ENCODE measurements at regions not wholly inside any gene's neighbourhood (a gene's known extent, or its start where the extent isn't known, plus 50 kb on each side); places are given as distances from the start of the nearest gene placed in this dataset.
A peak's percentile ranks its signal among the peaks of the same experiment; 100 is the strongest.

DNA sequence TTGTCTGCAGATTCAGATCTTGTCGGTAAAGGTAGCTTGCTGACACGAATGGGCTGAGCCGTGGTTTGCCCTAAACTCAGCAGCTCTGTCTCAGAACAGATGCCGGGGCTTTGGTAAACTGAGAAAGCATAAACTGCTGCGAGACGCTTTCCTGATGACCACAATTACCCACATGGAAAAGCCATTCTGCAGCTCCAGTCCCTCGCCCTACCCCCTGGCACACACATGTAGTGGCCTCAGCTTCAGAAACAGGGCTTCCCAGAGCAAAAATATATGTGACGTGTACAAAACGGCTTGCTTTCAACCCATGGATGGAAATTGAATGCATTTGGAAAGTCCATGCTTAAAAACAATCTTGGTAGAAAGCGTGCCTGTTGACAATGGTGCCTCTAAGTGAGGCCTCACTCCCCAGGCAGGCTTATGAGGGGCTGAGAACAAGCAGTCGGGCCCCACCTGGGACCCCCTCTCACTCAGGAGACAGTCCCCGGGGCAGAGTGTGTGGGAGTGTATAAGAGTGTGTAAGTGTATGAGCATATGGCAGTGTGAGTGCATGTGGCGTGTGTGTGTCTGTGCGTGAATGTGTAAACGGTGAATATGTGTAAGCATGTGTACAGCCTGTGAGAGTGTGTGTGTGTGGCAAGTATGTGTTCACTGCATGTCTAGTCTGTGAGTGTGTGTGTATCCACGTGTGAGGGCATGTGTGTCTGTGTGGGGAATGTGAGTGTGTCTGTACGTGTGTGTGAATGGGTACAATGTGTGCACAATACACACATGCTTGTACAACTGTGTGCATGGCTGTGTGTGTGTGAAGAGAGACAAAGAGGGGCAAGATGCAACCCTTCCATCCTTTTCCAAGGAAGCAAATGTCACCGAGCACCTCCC, 88.2 kb upstream of the SMIM23 start:
- no peak for ATAC-seq (ENCODE audit: insufficient read depth, low FRiP score)
- 83 to 86% methylated on average over 18 of the region's 18 CpGs for WGBS, 2 donors

DNA sequence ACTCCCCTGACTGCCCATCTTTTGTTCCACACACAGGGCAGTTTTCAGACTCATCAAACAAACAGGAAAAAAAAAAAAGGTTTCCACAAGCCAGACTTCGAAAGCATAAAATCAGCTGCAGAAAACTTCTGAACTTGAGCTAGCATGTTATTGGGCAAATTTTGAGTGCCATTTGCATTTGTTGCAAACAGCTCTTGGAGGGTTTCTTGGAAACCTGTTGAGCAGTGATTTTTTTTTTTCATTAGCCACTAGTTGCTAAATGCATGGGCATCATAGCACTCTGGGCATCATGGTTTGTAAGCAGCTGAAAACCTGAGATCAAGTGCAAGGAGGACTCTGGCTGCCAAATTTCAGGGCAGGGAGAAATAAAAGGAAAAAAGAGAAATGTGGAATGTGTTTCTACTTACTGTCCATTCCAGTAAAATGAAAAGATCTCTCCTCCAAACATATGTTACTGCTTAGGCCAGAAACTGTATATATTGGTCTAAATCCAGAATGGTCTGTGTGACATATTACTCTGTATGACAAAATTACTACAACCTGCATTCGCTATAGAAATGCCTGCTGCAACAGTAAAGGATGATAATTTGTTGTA, 85.2 kb upstream of the SMIM23 start:
- Histone ChIP-seq H3K4me3 (no peak overlapping the region), H3K9ac (ENCODE audit: insufficient read depth in 1 of 2, low read length in 2 of 2) (no peak overlapping the region), H3K36me3 (ENCODE audit: control insufficient read depth in 4 of 4, insufficient read depth in 4 of 4, low read length in 4 of 4) (no peaks in the 10 kb centered on the region), H3K27ac (ENCODE audit: low read depth in 1 of 2, low read length in 1 of 2) (no peak overlapping the region), H3K9me3 (ENCODE audit: control insufficient read depth in 4 of 4, insufficient read depth in 3 of 4, low read length in 3 of 4) (peaks cover 0 to 8% (median 0%) of the 10 kb centered on the region in 4 donors), H3K4me1 (ENCODE audit: control insufficient read depth in 5 of 5, insufficient read depth in 5 of 5, low read length in 5 of 5) (peaks cover 0 to 30% (median 3%) of the 10 kb centered on the region in 5 donors), H3K27me3 (ENCODE audit: control insufficient read depth in 3 of 3, insufficient read depth in 3 of 3, low read length in 2 of 3) (no peaks in the 10 kb centered on the region)
- DNase-seq (no peak), ATAC-seq (ENCODE audit: insufficient read depth, low FRiP score) (no peak)
- TF ChIP-seq, protein P1, sequence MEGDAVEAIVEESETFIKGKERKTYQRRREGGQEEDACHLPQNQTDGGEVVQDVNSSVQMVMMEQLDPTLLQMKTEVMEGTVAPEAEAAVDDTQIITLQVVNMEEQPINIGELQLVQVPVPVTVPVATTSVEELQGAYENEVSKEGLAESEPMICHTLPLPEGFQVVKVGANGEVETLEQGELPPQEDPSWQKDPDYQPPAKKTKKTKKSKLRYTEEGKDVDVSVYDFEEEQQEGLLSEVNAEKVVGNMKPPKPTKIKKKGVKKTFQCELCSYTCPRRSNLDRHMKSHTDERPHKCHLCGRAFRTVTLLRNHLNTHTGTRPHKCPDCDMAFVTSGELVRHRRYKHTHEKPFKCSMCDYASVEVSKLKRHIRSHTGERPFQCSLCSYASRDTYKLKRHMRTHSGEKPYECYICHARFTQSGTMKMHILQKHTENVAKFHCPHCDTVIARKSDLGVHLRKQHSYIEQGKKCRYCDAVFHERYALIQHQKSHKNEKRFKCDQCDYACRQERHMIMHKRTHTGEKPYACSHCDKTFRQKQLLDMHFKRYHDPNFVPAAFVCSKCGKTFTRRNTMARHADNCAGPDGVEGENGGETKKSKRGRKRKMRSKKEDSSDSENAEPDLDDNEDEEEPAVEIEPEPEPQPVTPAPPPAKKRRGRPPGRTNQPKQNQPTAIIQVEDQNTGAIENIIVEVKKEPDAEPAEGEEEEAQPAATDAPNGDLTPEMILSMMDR (IDR thresholded peaks at IDR 0.05; ENCODE audit: control extremely low read depth, extremely low read depth), result no peak
- WGBS, 2 donors, result 62 to 89% methylated on average over 2 of the region's 2 CpGs

More for the DNA sequence above, 88.2 kb upstream of the SMIM23 start:
- peaks cover 0 to 25% (median 3%) of the 10 kb centered on the region in 5 donors for H3K4me1 ChIP-seq (ENCODE audit: control insufficient read depth in 5 of 5, insufficient read depth in 5 of 5, low read length in 5 of 5)
- H3K9ac ChIP-seq (ENCODE audit: insufficient read depth in 1 of 2, low read length in 2 of 2), result no peak overlapping the region
- peak in 2 of 3 donors; percentile 43 to 49 for DNase-seq
- peaks cover 0 to 6% (median 0%) of the 10 kb centered on the region in 4 donors for H3K9me3 ChIP-seq (ENCODE audit: control insufficient read depth in 4 of 4, insufficient read depth in 3 of 4, low read length in 3 of 4)
- H3K4me3 ChIP-seq, result no peak overlapping the region
- no peak overlapping the region for H3K27ac ChIP-seq (ENCODE audit: low read depth in 1 of 2, low read length in 1 of 2)
- TF ChIP-seq, protein P1 (IDR thresholded peaks at IDR 0.05; ENCODE audit: control extremely low read depth, extremely low read depth), result no peak
- H3K27me3 ChIP-seq (ENCODE audit: control insufficient read depth in 3 of 3, insufficient read depth in 3 of 3, low read length in 2 of 3), result no peaks in the 10 kb centered on the region
- no peaks in the 10 kb centered on the region for H3K36me3 ChIP-seq (ENCODE audit: control insufficient read depth in 4 of 4, insufficient read depth in 4 of 4, low read length in 4 of 4)

DNA sequence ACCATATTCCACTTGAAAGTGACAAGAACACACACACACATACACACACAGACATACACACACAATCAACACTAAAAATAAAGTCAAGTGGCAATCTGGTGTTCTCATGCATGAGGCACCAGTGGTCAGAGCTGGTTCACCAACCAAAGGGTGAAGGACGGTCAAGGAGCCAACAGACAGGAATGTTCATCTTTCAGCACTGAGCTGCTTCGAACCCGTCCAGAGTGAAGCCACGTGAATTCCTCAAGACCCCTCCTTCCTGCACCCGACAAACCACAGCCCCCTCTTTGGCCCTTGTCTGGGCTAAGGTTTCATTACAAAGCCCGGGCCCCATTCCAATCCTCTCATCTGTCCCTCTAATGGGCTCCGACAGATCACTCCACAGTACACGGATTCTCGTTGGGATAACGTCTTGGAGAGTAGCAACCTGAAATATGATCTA, 84.5 kb upstream of the SMIM23 start:
- Histone ChIP-seq H3K9me3 (ENCODE audit: control insufficient read depth in 4 of 4, insufficient read depth in 3 of 4, low read length in 3 of 4) (peaks cover 0 to 4% (median 0%) of the 10 kb centered on the region in 4 donors), H3K36me3 (ENCODE audit: control insufficient read depth in 4 of 4, insufficient read depth in 4 of 4, low read length in 4 of 4) (no peaks in the 10 kb centered on the region), H3K9ac (ENCODE audit: insufficient read depth in 1 of 2, low read length in 2 of 2) (no peak overlapping the region), H3K27me3 (ENCODE audit: control insufficient read depth in 3 of 3, insufficient read depth in 3 of 3, low read length in 2 of 3) (no peaks in the 10 kb centered on the region), H3K4me1 (ENCODE audit: control insufficient read depth in 5 of 5, insufficient read depth in 5 of 5, low read length in 5 of 5) (peaks cover 0 to 30% (median 3%) of the 10 kb centered on the region in 5 donors), H3K27ac (ENCODE audit: low read depth in 1 of 2, low read length in 1 of 2) (peak overlapping the region in 1 of 2 donors; percentile 46), H3K4me3 (no peak overlapping the region)
- DNase-seq, result no peak
- no peak for ATAC-seq (ENCODE audit: insufficient read depth, low FRiP score)
- TF ChIP-seq, protein P1 (IDR thresholded peaks at IDR 0.05; ENCODE audit: control extremely low read depth, extremely low read depth), result no peak
- 76 to 88% methylated on average over 10 of the region's 10 CpGs for WGBS, 2 donors

All from lung (tissue), 11 donors.